ENCODE measurements at regions not wholly inside any gene's neighbourhood (a gene's known extent, or its start where the extent isn't known, plus 50 kb on each side); places are given as distances from the start of the nearest gene placed in this dataset.

DNA sequence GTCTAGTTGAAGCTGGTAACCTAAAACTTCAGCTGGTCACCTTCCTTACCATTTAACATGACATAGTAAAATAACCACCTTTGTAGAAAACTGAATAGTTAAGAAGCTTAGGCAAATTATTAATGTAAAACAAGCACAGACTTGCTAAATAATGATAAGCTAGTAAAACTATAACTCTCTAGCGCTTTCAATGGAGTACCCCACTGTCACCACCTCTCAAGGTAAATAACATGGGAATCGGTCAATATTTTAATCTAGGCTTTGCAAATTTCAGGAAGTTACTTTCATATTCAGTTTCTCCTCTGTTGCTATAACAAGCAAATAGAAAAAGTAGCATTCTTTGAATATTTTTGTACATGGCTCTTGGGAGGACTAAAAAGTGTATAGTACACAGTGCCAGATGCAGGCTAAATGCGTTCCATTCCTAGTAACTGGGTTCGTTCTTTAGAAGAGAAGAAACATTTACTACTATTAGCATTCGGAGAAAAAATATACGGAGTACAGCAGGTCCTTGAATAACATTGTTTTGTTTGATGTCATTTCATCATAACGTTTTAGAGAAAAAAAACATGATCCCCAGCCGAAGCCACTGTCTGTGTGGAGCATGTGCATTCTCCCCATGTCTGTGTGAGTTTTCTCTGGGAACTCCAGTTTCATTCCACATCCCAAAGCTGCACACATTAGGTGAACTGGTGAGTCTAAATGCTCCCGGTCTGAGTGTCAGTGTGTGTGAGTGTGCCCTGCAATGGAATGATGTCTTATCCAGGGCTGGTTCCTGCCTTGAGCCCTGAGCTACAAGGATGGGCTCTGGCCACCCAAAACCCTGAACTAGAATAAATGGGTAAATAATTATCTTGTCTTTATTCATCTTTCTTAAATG, 52.5 kb downstream of the EPRS1 start:
- H3K4me3 ChIP-seq (ENCODE audit: low read depth, low read length): no peak overlapping the region
- TF ChIP-seq, protein P1, sequence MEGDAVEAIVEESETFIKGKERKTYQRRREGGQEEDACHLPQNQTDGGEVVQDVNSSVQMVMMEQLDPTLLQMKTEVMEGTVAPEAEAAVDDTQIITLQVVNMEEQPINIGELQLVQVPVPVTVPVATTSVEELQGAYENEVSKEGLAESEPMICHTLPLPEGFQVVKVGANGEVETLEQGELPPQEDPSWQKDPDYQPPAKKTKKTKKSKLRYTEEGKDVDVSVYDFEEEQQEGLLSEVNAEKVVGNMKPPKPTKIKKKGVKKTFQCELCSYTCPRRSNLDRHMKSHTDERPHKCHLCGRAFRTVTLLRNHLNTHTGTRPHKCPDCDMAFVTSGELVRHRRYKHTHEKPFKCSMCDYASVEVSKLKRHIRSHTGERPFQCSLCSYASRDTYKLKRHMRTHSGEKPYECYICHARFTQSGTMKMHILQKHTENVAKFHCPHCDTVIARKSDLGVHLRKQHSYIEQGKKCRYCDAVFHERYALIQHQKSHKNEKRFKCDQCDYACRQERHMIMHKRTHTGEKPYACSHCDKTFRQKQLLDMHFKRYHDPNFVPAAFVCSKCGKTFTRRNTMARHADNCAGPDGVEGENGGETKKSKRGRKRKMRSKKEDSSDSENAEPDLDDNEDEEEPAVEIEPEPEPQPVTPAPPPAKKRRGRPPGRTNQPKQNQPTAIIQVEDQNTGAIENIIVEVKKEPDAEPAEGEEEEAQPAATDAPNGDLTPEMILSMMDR (IDR thresholded peaks at IDR 0.05; ENCODE audit: insufficient read depth, low read depth, low read length): no peak
- DNase-seq (ENCODE audit: low read depth): no peak

DNA sequence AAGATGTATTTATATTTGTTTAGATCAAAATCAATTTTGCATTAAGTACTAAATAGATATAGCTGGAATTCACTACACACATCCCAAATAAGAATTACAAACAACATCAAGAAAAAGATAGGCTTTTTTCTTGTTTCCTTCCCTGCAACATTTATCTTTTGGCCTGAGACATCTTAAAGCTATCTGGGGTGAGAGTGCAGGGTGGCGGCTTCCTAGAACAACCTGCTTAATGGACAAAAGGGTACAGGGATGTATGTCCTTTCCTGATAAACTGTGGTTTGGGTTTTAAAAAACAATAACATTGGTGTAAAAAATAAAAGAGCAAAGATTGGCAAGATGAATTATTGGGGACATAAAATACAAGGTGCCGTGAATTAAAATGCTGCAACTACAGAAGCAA, 54.4 kb downstream of the EPRS1 start:
- H3K4me3 ChIP-seq (ENCODE audit: low read depth, low read length): no peak overlapping the region

DNA sequence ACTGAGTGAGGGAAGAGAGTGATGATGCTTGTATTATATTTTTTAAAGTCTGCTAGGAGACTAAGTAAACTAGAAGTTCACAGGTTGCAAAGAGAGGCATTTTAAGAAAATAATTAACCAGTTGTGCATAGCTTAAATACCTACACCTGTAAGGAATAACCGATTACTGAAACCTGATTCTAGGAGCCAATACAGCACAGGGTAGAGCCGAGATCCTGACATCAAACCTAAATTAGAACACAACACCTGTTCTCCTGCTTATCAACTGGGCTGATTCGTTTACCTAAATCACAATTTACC, 54.8 kb downstream of the EPRS1 start:
- no peak for DNase-seq (ENCODE audit: low read depth)
- TF ChIP-seq, protein P1 (IDR thresholded peaks at IDR 0.05; ENCODE audit: insufficient read depth, low read depth, low read length): no peak
- H3K4me3 ChIP-seq (ENCODE audit: low read depth, low read length): no peak overlapping the region

More for the DNA sequence above, 54.4 kb downstream of the EPRS1 start:
- no peak for DNase-seq (ENCODE audit: low read depth)
- TF ChIP-seq, protein P1 (IDR thresholded peaks at IDR 0.05; ENCODE audit: insufficient read depth, low read depth, low read length): no peak

DNA sequence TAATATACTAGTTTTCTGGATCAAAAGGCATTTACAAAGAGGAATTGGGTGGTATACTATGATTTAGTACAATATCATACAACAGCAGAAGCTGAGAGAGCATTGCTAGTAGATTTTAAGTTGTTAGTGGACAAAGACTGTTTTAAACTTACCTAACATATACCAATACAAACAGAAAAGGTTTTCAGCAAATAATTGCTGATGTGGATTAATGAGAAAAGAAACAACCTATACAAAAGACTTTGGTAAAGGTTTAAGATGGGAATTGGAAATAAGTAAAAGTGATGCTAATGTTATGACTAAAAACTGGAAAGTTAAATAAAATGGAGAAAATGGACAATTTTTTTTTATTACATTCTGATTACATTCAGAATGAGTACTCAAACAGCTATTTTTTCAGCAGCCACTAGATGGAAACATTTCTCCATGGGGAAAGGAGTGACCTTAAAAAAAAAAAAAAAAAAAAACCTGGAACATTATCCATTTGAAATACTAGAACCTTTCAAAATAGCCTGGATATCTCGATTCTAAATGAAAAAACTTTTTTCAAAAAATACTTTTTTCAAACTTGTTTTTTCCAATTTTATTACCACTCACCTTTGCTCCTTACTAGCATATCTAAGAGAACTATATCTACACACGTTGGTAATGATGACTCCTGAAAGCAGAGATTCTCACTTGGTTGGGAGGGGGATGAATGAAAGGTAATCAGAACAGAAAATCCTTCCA, 55.4 kb downstream of the EPRS1 start:
- H3K4me3 ChIP-seq (ENCODE audit: low read depth, low read length): no peak overlapping the region
- TF ChIP-seq, protein P1 (IDR thresholded peaks at IDR 0.05; ENCODE audit: insufficient read depth, low read depth, low read length): peak; percentile 61
- peak; percentile 38 for DNase-seq (ENCODE audit: low read depth)

DNA sequence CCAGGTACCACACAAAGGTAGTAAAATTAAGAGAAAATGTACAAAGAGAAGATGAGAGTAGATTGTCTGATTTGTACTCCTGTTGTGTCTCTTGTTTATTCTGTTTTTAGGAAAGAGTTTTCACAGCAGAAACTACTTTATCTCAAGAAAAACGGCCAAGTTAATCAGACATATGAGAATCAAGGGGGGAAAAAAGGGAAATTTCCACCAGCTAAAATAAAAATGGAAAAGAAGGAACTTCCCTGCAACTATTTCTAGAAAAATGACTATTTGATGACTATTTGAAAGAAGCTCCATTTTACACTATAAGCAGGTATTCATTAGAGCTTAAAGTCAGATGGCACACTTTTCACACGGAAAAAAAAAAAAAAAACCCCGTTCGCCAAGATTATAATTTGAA, 56.5 kb downstream of the EPRS1 start:
- TF ChIP-seq, protein P1 (IDR thresholded peaks at IDR 0.05; ENCODE audit: insufficient read depth, low read depth, low read length): no peak
- no peak overlapping the region for H3K4me3 ChIP-seq (ENCODE audit: low read depth, low read length)
- no peak for DNase-seq (ENCODE audit: low read depth)

DNA sequence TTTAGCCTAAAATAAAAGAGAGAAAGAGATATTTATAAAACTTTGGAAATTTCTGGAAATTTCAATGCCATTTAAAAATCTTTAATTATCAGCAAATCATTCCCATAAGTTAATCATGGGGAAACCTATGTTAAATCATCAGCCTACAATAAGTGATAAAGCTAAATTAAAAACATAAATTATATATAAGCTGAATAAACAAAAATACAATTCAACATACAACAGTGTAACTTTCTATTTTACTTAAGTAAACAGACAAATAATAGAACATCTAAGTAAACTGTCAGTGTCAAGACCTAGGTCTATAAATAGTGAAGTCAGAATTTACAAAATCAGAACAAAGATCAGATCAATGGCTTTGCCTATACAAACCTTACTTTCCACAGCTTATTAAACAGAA, 57.5 kb downstream of the EPRS1 start:
- no peak overlapping the region for H3K4me3 ChIP-seq (ENCODE audit: low read depth, low read length)
- DNase-seq (ENCODE audit: low read depth): no peak
- TF ChIP-seq, protein P1 (IDR thresholded peaks at IDR 0.05; ENCODE audit: insufficient read depth, low read depth, low read length): no peak
